ENCODE measurements at regions not wholly inside any gene's neighbourhood (a gene's known extent, or its start where the extent isn't known, plus 50 kb on each side); places are given as distances from the start of the nearest gene placed in this dataset.
A peak's percentile ranks its signal among the peaks of the same experiment; 100 is the strongest.

DNA sequence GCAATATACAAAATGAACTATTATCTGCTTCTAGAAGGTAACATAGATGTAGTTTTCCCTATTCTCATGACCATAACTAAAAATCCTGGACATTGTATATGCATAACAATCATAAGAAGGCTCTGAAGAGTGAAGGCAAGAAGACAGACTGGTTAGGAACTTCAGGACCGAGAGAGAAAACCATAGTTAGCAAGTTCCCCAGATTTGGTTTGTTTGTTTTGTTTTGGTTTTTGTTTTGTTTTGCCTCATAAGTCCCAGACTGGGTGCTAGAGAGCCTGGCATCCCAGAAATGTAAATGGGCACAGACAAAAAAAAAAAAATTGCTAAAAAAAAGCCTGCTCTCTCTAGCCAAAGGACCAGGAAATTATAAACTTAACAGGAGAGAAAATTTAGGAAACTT, 192.2 kb upstream of the FBXO11 start:
- Histone ChIP-seq H3K4me1 (ENCODE audit: control extremely low read depth in 1 of 4, control insufficient read depth in 4 of 4, insufficient read depth in 4 of 4, low read length in 3 of 4) (no peaks in the 10 kb centered on the region), H3K9me3 (ENCODE audit: control extremely low read depth in 1 of 5, control insufficient read depth in 4 of 5, insufficient read depth in 2 of 5, low read depth in 1 of 5, low read length in 4 of 5) (peaks cover 0 to 14% (median 0%) of the 10 kb centered on the region in 5 experiments), H3K36me3 (ENCODE audit: control insufficient read depth in 4 of 4, insufficient read depth in 4 of 4, low read length in 3 of 4) (no peaks in the 10 kb centered on the region), H3K27me3 (replicated peaks in 2 of 5; ENCODE audit: control insufficient read depth in 4 of 5, insufficient read depth in 5 of 5, low read length in 4 of 5) (no peaks in the 10 kb centered on the region), H3K27ac (ENCODE audit: insufficient read depth in 1 of 2, low read depth in 1 of 2, low read length in 2 of 2, poor library complexity in 1 of 2, severe bottlenecking in 2 of 2) (no peak overlapping the region), H3K4me3 (ENCODE audit: control insufficient read depth in 1 of 7, extremely low read depth in 1 of 7, insufficient read depth in 4 of 7, low read depth in 2 of 7, low read length in 6 of 7) (no peak overlapping the region)
- no peak for DNase-seq
- CTCF ChIA-PET = interaction anchor here (1.4 kb wide), 1 partner anchor 9 kb away, joined by 3 read pairs; no protein-coding TSS in a partner anchor
- POLR2A ChIA-PET = no interaction called here
- 100% methylated on average over 1 of the region's 1 CpG for WGBS (ENCODE audit: insufficient coverage)

DNA sequence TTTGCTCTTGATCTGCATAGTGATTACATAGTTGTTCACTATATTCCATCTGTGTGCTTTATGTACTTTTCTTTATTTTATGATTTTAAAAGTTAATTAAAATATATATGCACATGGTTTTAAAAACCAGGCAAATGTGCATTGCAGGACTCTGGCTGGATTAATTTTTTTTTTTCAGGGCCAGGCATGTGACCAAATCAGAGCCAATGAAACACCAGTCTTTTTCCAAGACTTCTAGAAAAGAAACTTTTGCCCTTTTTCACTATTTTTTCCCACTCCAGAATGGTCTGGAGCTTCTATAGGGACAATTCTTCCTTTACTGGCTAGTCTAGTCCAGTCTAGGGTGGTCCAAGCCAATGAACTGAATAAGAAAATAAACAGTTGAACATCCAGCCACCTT, 198.1 kb upstream of the FBXO11 start:
- POLR2A ChIA-PET = interaction anchor here (0.6 to 1.0 kb wide), 2 partner anchors 366 to 694 kb away, joined by 3 to 5 read pairs; no protein-coding TSS in a partner anchor

DNA sequence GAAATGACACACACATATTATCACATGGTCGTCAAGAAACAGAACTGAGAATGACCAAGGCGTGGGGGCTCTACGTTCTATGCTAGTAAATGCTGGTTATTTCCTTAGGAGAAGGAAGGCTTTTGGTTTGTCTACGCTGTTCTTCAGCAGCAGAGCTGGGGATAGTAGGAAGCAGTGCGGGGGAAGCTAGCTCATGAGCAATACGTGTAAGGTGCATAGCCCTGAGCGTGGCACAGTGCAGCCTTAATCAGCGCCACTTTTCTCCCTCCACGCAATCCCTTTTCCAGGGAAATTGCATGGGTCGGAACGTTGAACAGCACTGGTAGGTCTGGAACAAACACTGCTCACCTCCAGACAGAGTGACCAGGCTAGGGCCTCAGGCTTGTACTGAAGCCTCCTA, 199.6 kb upstream of the FBXO11 start:
- WGBS (ENCODE audit: insufficient coverage) = 93% methylated on average over 7 of the region's 11 CpGs
- no peak for DNase-seq
- H3K27ac ChIP-seq (ENCODE audit: insufficient read depth in 1 of 2, low read depth in 1 of 2, low read length in 2 of 2, poor library complexity in 1 of 2, severe bottlenecking in 2 of 2) = no peak overlapping the region
- H3K4me3 ChIP-seq (ENCODE audit: control insufficient read depth in 1 of 7, extremely low read depth in 1 of 7, insufficient read depth in 4 of 7, low read depth in 2 of 7, low read length in 6 of 7) = peak overlapping the region in 1 of 7 experiments; percentile 65
- CTCF ChIA-PET = interaction anchor here (0.6 to 2.6 kb wide), 6 partner anchors 16 to 311 kb away, joined by 3 to 34 read pairs (median 5); no protein-coding TSS in a partner anchor
- POLR2A ChIA-PET = no interaction called here
- peaks cover 0 to 15% (median 11%) of the 10 kb centered on the region in 4 experiments for H3K4me1 ChIP-seq (ENCODE audit: control extremely low read depth in 1 of 4, control insufficient read depth in 4 of 4, insufficient read depth in 4 of 4, low read length in 3 of 4)
- H3K27me3 ChIP-seq (replicated peaks in 2 of 5; ENCODE audit: control insufficient read depth in 4 of 5, insufficient read depth in 5 of 5, low read length in 4 of 5) = no peaks in the 10 kb centered on the region
- no peaks in the 10 kb centered on the region for H3K9me3 ChIP-seq (ENCODE audit: control extremely low read depth in 1 of 5, control insufficient read depth in 4 of 5, insufficient read depth in 2 of 5, low read depth in 1 of 5, low read length in 4 of 5)
- H3K36me3 ChIP-seq (ENCODE audit: control insufficient read depth in 4 of 4, insufficient read depth in 4 of 4, low read length in 3 of 4) = no peaks in the 10 kb centered on the region

More for the DNA sequence above, 198.1 kb upstream of the FBXO11 start:
- Histone ChIP-seq H3K4me1 (ENCODE audit: control extremely low read depth in 1 of 4, control insufficient read depth in 4 of 4, insufficient read depth in 4 of 4, low read length in 3 of 4) (peaks cover 0 to 11% (median 9%) of the 10 kb centered on the region in 4 experiments), H3K27ac (ENCODE audit: insufficient read depth in 1 of 2, low read depth in 1 of 2, low read length in 2 of 2, poor library complexity in 1 of 2, severe bottlenecking in 2 of 2) (no peak overlapping the region), H3K27me3 (replicated peaks in 2 of 5; ENCODE audit: control insufficient read depth in 4 of 5, insufficient read depth in 5 of 5, low read length in 4 of 5) (no peaks in the 10 kb centered on the region), H3K4me3 (ENCODE audit: control insufficient read depth in 1 of 7, extremely low read depth in 1 of 7, insufficient read depth in 4 of 7, low read depth in 2 of 7, low read length in 6 of 7) (no peak overlapping the region), H3K36me3 (ENCODE audit: control insufficient read depth in 4 of 4, insufficient read depth in 4 of 4, low read length in 3 of 4) (no peaks in the 10 kb centered on the region), H3K9me3 (ENCODE audit: control extremely low read depth in 1 of 5, control insufficient read depth in 4 of 5, insufficient read depth in 2 of 5, low read depth in 1 of 5, low read length in 4 of 5) (peaks cover 0 to 8% (median 0%) of the 10 kb centered on the region in 5 experiments)
- CTCF ChIA-PET = interaction anchor here (0.8 to 2.6 kb wide), 6 partner anchors 159 to 246 kb away, joined by 3 to 34 read pairs (median 6); no protein-coding TSS in a partner anchor
- DNase-seq = no peak

DNA sequence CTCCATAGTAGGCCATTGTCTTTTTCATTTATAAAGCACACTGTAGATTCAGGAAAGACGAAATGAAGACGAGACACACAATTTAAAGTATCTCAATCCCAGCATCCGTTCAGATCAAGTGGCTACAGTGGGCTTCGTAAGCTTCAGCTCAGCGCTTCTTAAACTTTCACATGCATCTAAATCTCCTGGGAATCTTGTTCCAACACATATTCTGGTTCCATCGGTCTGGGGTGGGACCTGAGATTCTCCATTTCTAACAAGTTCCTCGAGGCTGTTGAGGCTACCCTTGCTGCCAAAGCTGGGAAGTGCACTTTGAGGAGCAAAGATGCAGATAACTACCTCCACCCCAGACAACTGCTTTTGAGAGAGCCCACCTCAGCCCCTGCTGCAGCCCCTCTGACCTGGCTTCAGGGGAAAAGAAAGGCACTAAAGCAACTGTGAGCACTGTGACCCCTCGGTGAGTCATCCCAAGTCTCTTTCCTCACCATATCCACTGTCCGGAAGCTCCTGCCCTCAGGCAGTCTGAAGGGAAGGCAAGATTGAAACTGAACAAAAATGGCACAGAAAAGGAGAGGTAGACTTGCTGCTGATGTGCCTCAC, 201.1 kb upstream of the FBXO11 start:
- no peak overlapping the region for H3K27ac ChIP-seq (ENCODE audit: insufficient read depth in 1 of 2, low read depth in 1 of 2, low read length in 2 of 2, poor library complexity in 1 of 2, severe bottlenecking in 2 of 2)

DNA sequence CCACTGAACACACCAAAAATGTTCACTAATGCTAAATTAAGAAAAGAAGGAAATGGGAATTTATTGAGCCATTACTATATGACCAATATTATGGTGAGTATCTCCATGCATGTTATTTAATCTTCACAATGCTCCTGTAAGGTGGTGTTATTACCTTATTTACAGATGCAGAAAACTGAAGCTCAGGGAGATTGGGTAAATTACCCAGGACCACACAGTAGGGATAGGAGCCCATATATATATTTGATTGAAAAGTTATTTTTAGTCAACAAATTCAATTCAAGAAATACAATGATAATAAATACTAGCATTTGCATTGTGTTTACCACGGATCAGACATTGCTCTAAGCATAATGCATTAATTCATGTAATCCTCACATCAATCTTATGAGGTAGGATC, 202.2 kb upstream of the FBXO11 start:
- ChIA-PET CTCF (interaction anchor here (0.9 to 4.0 kb wide), 8 partner anchors 199 to 317 kb away, joined by 3 to 43 read pairs (median 9); no protein-coding TSS in a partner anchor), POLR2A (no interaction called here)
- no peak overlapping the region for H3K27ac ChIP-seq (ENCODE audit: insufficient read depth in 1 of 2, low read depth in 1 of 2, low read length in 2 of 2, poor library complexity in 1 of 2, severe bottlenecking in 2 of 2)
- no peak overlapping the region for H3K4me3 ChIP-seq (ENCODE audit: control insufficient read depth in 1 of 7, extremely low read depth in 1 of 7, insufficient read depth in 4 of 7, low read depth in 2 of 7, low read length in 6 of 7)
- no CpG with 5 or more reads among the region's 1 CpG for whole genome bisulfite sequencing (ENCODE audit: insufficient coverage)
- H3K27me3 ChIP-seq (replicated peaks in 2 of 5; ENCODE audit: control insufficient read depth in 4 of 5, insufficient read depth in 5 of 5, low read length in 4 of 5) = no peaks in the 10 kb centered on the region
- H3K36me3 ChIP-seq (ENCODE audit: control insufficient read depth in 4 of 4, insufficient read depth in 4 of 4, low read length in 3 of 4) = no peaks in the 10 kb centered on the region
- H3K9me3 ChIP-seq (ENCODE audit: control extremely low read depth in 1 of 5, control insufficient read depth in 4 of 5, insufficient read depth in 2 of 5, low read depth in 1 of 5, low read length in 4 of 5) = no peaks in the 10 kb centered on the region
- no peak for DNase-seq
- peaks cover 0 to 37% (median 18%) of the 10 kb centered on the region in 4 experiments for H3K4me1 ChIP-seq (ENCODE audit: control extremely low read depth in 1 of 4, control insufficient read depth in 4 of 4, insufficient read depth in 4 of 4, low read length in 3 of 4)

More for the DNA sequence above, 201.1 kb upstream of the FBXO11 start:
- H3K9me3 ChIP-seq (ENCODE audit: control extremely low read depth in 1 of 5, control insufficient read depth in 4 of 5, insufficient read depth in 2 of 5, low read depth in 1 of 5, low read length in 4 of 5) = no peaks in the 10 kb centered on the region
- CTCF ChIA-PET = interaction anchor here (0.8 to 4.0 kb wide), 17 partner anchors 9 to 327 kb away, joined by 3 to 43 read pairs (median 3); partner anchors contain the start of gene FBXO11
- WGBS (ENCODE audit: insufficient coverage) = 79% methylated on average over 7 of the region's 9 CpGs
- H3K4me1 ChIP-seq (ENCODE audit: control extremely low read depth in 1 of 4, control insufficient read depth in 4 of 4, insufficient read depth in 4 of 4, low read length in 3 of 4) = peaks cover 0 to 30% (median 18%) of the 10 kb centered on the region in 4 experiments
- no peaks in the 10 kb centered on the region for H3K36me3 ChIP-seq (ENCODE audit: control insufficient read depth in 4 of 4, insufficient read depth in 4 of 4, low read length in 3 of 4)
- no peak overlapping the region for H3K4me3 ChIP-seq (ENCODE audit: control insufficient read depth in 1 of 7, extremely low read depth in 1 of 7, insufficient read depth in 4 of 7, low read depth in 2 of 7, low read length in 6 of 7)
- H3K27me3 ChIP-seq (replicated peaks in 2 of 5; ENCODE audit: control insufficient read depth in 4 of 5, insufficient read depth in 5 of 5, low read length in 4 of 5) = no peaks in the 10 kb centered on the region
- no peak for DNase-seq
- POLR2A ChIA-PET = no interaction called here

DNA sequence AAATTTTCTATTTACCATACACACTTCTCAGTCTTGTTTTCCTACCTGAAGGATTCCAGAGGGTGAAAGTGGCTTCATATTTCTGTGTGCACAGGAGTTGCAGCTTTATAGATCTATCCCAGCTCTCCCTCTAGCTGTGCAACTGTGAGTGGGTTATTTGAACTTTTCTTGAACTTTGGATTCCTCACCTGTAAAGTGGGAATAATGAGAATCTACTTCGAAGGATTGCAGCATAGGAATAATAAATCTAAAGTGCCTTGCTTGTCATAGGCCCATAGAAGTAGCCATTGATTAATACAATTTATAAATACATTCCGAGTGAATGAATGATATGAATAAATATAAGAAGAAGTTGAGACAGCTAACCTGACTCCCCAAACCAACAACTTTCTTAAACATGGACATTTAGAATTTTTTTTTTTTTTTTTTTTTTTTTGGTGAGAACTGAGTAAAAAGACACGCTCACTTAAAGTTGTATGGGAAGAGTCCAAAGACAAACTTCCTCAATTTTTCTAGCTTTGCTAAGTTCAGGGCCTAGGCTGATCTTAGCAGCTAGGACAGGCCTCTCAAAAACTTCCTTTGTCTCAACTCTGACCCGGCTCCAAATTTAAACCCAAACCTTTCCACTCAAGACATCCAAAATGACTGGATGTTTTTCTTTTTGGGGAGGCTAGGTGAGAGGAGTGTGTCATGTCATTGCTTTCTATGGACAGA, 203.3 kb upstream of the FBXO11 start:
- no CpG with 5 or more reads among the region's 4 CpGs for WGBS (ENCODE audit: insufficient coverage)
- ChIA-PET CTCF (interaction anchor here (0.8 to 4.0 kb wide), 10 partner anchors 181 to 315 kb away, joined by 3 to 43 read pairs (median 6); no protein-coding TSS in a partner anchor), POLR2A (no interaction called here)
- Histone ChIP-seq H3K27me3 (replicated peaks in 2 of 5; ENCODE audit: control insufficient read depth in 4 of 5, insufficient read depth in 5 of 5, low read length in 4 of 5) (no peaks in the 10 kb centered on the region), H3K9me3 (ENCODE audit: control extremely low read depth in 1 of 5, control insufficient read depth in 4 of 5, insufficient read depth in 2 of 5, low read depth in 1 of 5, low read length in 4 of 5) (no peaks in the 10 kb centered on the region), H3K27ac (ENCODE audit: insufficient read depth in 1 of 2, low read depth in 1 of 2, low read length in 2 of 2, poor library complexity in 1 of 2, severe bottlenecking in 2 of 2) (no peak overlapping the region), H3K36me3 (ENCODE audit: control insufficient read depth in 4 of 4, insufficient read depth in 4 of 4, low read length in 3 of 4) (no peaks in the 10 kb centered on the region), H3K4me3 (ENCODE audit: control insufficient read depth in 1 of 7, extremely low read depth in 1 of 7, insufficient read depth in 4 of 7, low read depth in 2 of 7, low read length in 6 of 7) (no peak overlapping the region), H3K4me1 (ENCODE audit: control extremely low read depth in 1 of 4, control insufficient read depth in 4 of 4, insufficient read depth in 4 of 4, low read length in 3 of 4) (peaks cover 0 to 39% (median 18%) of the 10 kb centered on the region in 4 experiments)
- DNase-seq = peak in 1 of 3 donors; percentile 24

DNA sequence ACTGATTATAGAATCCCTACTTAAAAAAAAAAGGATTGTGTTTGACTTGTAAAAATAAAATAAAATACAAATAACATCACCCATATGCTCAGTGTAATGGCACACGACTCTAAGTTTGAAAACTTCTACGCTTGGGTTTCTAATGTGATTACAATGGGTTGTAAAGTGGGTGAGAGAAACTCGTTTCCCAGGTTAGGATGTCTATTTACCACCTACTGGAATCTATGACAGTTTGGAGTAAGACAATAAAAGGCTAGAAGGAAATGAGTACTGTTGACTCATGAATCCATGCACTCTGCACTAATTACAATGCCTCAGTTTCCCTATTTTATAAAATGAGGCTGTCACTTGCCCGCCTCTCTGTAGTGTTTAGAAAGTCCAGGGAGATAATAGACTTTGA, 204.0 kb upstream of the FOXN2 start:
- no CpG with 5 or more reads among the region's 4 CpGs for WGBS (ENCODE audit: insufficient coverage)
- no peak overlapping the region for H3K4me3 ChIP-seq (ENCODE audit: control insufficient read depth in 1 of 7, extremely low read depth in 1 of 7, insufficient read depth in 4 of 7, low read depth in 2 of 7, low read length in 6 of 7)
- no peaks in the 10 kb centered on the region for H3K27me3 ChIP-seq (replicated peaks in 2 of 5; ENCODE audit: control insufficient read depth in 4 of 5, insufficient read depth in 5 of 5, low read length in 4 of 5)
- no peaks in the 10 kb centered on the region for H3K9me3 ChIP-seq (ENCODE audit: control extremely low read depth in 1 of 5, control insufficient read depth in 4 of 5, insufficient read depth in 2 of 5, low read depth in 1 of 5, low read length in 4 of 5)
- no peak for DNase-seq
- CTCF ChIA-PET = interaction anchor here (1.8 kb wide), 1 partner anchor 313 kb away, joined by 3 read pairs; no protein-coding TSS in a partner anchor
- POLR2A ChIA-PET = no interaction called here
- H3K4me1 ChIP-seq (ENCODE audit: control extremely low read depth in 1 of 4, control insufficient read depth in 4 of 4, insufficient read depth in 4 of 4, low read length in 3 of 4) = peaks cover 0 to 39% (median 18%) of the 10 kb centered on the region in 4 experiments
- H3K36me3 ChIP-seq (ENCODE audit: control insufficient read depth in 4 of 4, insufficient read depth in 4 of 4, low read length in 3 of 4) = no peaks in the 10 kb centered on the region
- H3K27ac ChIP-seq (ENCODE audit: insufficient read depth in 1 of 2, low read depth in 1 of 2, low read length in 2 of 2, poor library complexity in 1 of 2, severe bottlenecking in 2 of 2) = no peak overlapping the region

Measured in common myeloid progenitor, CD34-positive (primary cell).